ENCODE measurements at regions not wholly inside any gene's neighbourhood (a gene's known extent, or its start where the extent isn't known, plus 50 kb on each side); places are given as distances from the start of the nearest gene placed in this dataset.

- DNase-seq (ENCODE audit: low spot score) = no peak
Measured at GRCh38 chr2:52139241-52139640, 1107.3 kb upstream of the NRXN1 start.

- DNase-seq (ENCODE audit: low spot score) = no peak
Measured at GRCh38 chr2:52135235-52135634, 1103.3 kb upstream of the NRXN1 start.

DNA sequence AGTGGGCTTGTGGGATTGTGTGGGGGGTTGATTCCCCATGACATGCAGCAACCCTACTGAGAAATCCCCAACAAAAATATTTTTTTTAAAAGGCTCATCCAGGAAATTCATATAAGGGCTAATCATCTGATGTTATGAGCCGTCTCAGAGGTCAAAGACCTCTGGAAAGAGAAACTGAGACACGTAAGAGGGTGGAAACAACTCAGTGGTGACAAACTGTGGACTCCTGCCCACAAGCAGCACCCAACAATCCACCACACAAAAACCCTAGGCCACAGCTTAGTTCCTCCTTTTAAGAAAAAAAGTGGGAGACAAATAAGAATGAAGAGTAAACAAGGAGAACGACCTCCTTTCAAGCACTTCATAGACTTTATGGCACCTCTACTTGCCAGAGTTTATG lies 1096.1 kb upstream of the NRXN1 start:
- no peak for DNase-seq (ENCODE audit: low spot score)

DNA sequence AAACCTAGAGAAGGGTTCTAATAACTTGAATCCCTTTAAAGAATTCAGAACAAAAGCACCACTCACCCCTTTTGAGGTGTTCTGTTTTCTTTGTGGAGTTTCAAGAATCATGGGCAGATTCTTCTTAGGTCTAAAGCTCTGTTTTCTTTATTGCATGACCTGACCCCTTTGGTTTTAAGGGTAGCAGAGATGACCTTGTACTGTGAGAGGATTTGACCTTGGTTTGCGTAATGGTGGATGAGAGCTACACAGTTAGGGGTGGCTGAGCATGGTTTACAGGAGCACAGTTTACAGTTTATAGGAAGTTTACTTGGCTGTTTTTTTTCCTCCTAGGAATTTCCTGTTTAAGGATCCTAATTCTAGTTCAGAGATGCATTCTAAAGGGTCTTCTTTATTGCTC lies 1095.6 kb upstream of the NRXN1 start:
- DNase-seq (ENCODE audit: low spot score) = no peak

GRCh38 chr2:52117299-52117698 lies 1085.4 kb upstream of the NRXN1 start:
- peak; percentile 32 for DNase-seq (ENCODE audit: low spot score)

- no peak for DNase-seq (ENCODE audit: low spot score)
Measured at GRCh38 chr2:52115750-52116149, 1083.8 kb upstream of the NRXN1 start.

DNA sequence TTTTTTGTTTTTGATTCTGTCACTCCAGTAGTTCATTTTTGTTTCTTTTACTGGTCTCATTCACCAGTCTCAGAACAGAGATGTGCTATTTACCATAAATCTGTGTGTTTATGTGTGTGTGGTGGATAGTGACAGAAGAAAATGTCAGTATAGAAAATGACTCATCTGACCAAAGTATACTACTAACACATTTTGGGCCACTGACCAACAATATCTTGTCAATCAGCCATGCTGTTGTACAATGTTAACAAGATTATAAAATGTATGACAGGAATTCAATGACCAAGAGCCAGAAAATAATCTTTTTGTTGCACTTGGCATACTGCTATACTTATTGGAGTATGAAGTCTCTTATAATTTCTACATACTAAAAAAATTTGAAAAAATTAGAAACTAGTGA lies 1081.4 kb upstream of the NRXN1 start:
- DNase-seq (ENCODE audit: low spot score) = no peak

GRCh38 chr2:52112141-52112540 lies 1080.2 kb upstream of the NRXN1 start:
- DNase-seq (ENCODE audit: low spot score) = no peak

- DNase-seq (ENCODE audit: low spot score) = no peak
Measured at GRCh38 chr2:52107124-52107523, 1075.2 kb upstream of the NRXN1 start.

- DNase-seq (ENCODE audit: low spot score) = no peak
Measured at GRCh38 chr2:52097071-52097470, 1065.1 kb upstream of the NRXN1 start.

DNA sequence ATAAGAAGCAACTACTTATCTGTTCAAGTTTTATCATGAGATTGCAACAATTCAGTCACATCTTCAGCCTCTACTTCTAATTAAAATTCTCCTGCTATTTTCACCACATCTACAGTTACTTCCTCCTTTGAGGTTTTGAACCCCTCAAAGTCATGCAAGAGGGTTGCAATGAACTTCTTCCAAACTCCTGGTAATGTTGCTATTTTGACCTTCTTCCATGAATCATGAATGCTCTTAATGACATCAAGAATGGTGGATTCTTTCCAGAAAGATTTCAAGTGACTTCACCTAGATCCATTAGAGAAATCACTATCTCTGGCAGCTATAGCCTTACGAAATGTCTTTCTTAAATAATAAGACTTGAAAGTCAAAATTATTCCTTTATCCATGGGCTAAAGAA lies 1052.8 kb upstream of the NRXN1 start:
- DNase-seq (ENCODE audit: low spot score) = no peak

- DNase-seq (ENCODE audit: low spot score) = no peak
Measured at GRCh38 chr2:52083214-52083613, 1051.3 kb upstream of the NRXN1 start.

- no peak for DNase-seq (ENCODE audit: low spot score)
Measured at GRCh38 chr2:52082646-52083045, 1050.7 kb upstream of the NRXN1 start.

DNA sequence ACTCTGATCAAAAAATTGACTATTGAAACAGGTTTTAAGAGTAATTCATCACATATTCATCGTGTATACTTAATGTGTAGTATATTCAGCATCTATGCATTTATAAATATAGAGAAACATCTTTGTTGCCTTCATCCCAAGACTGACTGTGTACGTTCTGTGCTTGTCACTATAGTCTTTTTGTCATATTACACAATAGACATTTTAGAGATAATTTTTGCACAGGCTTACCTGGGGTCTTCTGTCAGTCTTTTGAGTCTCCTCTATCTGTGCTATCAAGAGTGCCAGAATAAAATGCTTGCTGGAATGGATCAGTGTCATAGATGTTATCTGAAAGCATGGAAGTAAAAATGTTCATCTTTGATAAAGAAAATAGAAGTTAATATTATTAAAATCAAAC lies 1047.7 kb upstream of the NRXN1 start:
- no peak for DNase-seq (ENCODE audit: low spot score)

GRCh38 chr2:52077159-52077558 lies 1045.2 kb upstream of the NRXN1 start:
- DNase-seq (ENCODE audit: low spot score) = no peak

GRCh38 chr2:52074130-52074719 lies 1042.3 kb upstream of the NRXN1 start:
- DNase-seq (ENCODE audit: low spot score) = no peak

DNA sequence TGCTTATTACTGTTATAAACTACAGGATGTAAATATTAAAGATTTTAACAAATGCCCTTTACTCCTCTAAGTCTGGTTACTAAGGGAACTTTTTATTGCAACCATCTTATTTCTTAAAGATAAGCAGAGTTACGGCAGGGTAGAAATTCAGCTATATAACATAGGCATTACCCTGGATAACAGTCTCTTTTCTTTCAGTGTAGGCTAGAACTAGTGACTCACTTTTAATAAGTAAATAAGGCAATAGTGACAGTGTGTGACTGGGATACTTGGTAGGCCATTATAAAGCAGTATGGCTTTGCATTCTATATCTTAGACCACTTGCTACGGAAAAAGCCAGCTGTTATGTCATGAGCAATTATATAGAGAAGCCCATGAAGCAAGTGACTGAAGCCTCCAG lies 1041.0 kb upstream of the NRXN1 start:
- no peak for DNase-seq (ENCODE audit: low spot score)

- no peak for DNase-seq (ENCODE audit: low spot score)
Measured at GRCh38 chr2:52070665-52071064, 1038.7 kb upstream of the NRXN1 start.

DNA sequence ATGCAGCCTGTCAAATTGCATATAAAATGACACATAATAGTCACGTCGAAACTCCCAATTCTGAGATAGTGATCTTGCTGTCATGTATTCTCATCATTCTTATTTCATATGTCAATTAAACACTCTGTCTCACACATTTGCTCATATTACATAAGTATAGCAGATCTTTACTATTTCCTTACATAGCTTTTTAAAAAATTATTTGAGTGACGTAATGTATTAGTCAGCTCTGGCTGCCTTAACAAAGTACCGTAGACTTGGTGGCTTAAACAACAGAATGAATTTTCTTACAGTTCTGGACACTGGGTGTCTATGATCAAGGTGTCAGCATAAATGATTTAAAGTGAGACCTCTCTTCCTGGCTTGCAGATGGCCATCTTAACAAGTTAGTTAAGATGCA lies 1032.3 kb upstream of the NRXN1 start:
- DNase-seq (ENCODE audit: low spot score) = no peak

- DNase-seq (ENCODE audit: low spot score) = no peak
Measured at GRCh38 chr2:52054824-52055223, 1022.9 kb upstream of the NRXN1 start.

DNA sequence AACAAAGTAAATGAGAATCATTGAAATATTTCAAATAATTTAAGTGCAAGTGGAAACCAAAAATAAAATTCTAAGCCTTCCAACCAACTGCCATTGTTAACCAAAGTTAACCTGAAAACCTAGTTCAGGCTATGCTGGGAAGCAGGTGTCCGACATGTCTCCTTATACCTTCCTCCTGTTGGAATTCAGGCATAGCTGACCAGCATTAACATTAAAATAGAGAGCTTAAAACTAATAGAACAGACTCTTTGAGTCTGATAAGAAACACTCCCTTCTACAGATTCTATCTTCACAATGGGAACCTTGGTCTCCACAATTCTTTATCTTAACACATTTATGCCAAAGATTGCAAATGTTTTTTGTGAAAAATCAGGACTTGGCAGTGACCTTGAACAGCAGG lies 1004.9 kb upstream of the NRXN1 start:
- no peak for DNase-seq (ENCODE audit: low spot score)

DNA sequence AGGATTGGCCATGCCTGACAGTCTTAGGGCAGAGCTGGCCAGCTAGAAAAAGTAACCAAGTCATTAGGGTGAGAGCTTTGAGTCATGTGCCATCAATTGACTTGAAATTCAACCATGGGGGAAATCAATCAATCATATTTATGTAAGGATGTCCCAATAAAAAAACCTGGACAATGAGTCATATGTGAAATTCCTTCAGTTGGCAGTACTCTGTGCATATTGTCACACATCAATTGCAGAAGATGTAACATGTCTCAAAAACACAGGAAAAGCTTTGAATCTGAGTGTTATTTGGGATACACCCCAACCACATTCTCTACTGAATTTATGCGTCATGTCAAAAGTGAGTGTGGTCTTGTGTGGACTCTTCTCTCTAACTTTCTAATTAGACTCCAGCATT lies 1004.1 kb upstream of the NRXN1 start:
- DNase-seq (ENCODE audit: low spot score) = no peak

GRCh38 chr2:52035391-52035790 lies 1003.5 kb upstream of the NRXN1 start:
- no peak for DNase-seq (ENCODE audit: low spot score)

DNA sequence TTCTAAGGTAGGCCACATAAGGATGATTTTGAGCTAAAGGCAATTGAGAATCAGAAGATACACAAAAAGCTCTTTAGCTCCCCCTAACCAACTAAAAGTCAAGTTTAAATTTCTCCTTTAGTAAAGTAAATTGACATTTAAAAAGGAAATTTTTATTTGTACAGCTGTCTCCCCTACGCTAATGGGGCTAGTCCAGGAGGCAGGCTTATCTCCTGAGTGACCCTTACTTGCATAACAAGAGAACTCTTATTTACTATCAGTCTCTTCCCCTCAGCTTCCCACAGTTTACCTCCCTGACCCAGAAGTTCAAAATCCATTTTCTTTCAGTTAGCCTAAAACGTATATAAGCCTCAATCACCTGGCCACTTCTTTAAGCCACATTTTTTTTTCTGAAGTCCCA lies 1002.8 kb upstream of the NRXN1 start:
- no peak for DNase-seq (ENCODE audit: low spot score)

DNA sequence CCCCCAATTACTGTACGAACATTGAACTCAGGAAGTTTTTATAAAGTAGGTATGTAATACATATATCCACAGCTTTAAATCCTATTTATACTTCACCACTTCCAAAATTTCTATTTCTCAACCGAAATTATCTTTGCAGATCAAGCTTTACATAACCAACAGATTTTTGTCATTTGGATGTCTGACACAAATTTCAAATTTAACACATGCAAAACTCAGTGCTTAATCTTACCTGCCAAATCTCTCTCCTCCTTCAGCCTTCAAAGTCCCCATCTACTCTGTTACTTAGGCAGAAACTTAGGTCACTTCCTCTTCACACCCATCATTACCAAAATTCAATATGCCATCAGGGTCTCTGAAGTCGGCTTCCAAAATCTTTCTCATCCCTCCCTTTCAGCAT lies 990.1 kb upstream of the NRXN1 start:
- no peak for DNase-seq (ENCODE audit: low spot score)

All from RKO (cell line).